ENCODE measurements at regions not wholly inside any gene's neighbourhood (a gene's known extent, or its start where the extent isn't known, plus 50 kb on each side); places are given as distances from the start of the nearest gene placed in this dataset.
A peak's percentile ranks its signal among the peaks of the same experiment; 100 is the strongest.

DNA sequence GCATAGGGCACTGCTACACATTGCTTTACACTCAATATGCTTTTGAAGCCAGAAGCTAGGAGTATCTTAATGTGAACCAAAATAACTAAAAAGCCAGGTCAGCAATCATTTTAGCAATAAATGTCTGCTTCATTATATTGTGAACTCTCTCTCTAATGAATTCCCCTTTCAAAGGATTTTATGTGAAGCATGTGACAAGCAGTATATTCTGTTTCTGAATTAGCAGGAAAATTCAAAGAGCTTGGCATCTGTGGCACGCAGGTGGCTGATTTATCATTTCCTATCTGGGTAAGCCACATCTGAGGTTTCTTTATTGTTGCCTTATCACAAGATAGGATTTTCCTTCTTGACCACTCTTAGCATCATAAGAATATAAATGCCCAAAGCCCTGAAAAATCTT lies 56.8 kb upstream of the KLF12 start:
- Histone ChIP-seq H3K27ac (ENCODE audit: low read length) (no peak overlapping the region), H3K9me3 (ENCODE audit: control insufficient read depth, insufficient read depth, low read depth, low read length) (no peaks in the 10 kb centered on the region), H3K27me3 (ENCODE audit: control insufficient read depth, insufficient read depth, low read length) (no peaks in the 10 kb centered on the region), H3K4me3 (ENCODE audit: low read depth in 2 of 2, low read length in 2 of 2) (no peak overlapping the region), H3K4me1 (ENCODE audit: control insufficient read depth, insufficient read depth, low read length) (no peaks in the 10 kb centered on the region), H3K36me3 (ENCODE audit: control insufficient read depth, insufficient read depth, low read length) (no peaks in the 10 kb centered on the region)
- ATAC-seq, result no peak
- no peak for TF ChIP-seq SIN3A (IDR thresholded peaks at IDR 0.05; ENCODE audit: borderline replicate concordance, insufficient read depth, low read depth, low read length)
- no peak for TF ChIP-seq TCF7L2 (IDR thresholded peaks at IDR 0.05; ENCODE audit: low read depth, low read length)
- TF ChIP-seq, protein P1, sequence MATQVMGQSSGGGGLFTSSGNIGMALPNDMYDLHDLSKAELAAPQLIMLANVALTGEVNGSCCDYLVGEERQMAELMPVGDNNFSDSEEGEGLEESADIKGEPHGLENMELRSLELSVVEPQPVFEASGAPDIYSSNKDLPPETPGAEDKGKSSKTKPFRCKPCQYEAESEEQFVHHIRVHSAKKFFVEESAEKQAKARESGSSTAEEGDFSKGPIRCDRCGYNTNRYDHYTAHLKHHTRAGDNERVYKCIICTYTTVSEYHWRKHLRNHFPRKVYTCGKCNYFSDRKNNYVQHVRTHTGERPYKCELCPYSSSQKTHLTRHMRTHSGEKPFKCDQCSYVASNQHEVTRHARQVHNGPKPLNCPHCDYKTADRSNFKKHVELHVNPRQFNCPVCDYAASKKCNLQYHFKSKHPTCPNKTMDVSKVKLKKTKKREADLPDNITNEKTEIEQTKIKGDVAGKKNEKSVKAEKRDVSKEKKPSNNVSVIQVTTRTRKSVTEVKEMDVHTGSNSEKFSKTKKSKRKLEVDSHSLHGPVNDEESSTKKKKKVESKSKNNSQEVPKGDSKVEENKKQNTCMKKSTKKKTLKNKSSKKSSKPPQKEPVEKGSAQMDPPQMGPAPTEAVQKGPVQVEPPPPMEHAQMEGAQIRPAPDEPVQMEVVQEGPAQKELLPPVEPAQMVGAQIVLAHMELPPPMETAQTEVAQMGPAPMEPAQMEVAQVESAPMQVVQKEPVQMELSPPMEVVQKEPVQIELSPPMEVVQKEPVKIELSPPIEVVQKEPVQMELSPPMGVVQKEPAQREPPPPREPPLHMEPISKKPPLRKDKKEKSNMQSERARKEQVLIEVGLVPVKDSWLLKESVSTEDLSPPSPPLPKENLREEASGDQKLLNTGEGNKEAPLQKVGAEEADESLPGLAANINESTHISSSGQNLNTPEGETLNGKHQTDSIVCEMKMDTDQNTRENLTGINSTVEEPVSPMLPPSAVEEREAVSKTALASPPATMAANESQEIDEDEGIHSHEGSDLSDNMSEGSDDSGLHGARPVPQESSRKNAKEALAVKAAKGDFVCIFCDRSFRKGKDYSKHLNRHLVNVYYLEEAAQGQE (IDR thresholded peaks at IDR 0.05; ENCODE audit: insufficient read depth in 1 of 2, low read depth in 2 of 2, low read length in 1 of 2), result no peak
- TF ChIP-seq, protein P2, sequence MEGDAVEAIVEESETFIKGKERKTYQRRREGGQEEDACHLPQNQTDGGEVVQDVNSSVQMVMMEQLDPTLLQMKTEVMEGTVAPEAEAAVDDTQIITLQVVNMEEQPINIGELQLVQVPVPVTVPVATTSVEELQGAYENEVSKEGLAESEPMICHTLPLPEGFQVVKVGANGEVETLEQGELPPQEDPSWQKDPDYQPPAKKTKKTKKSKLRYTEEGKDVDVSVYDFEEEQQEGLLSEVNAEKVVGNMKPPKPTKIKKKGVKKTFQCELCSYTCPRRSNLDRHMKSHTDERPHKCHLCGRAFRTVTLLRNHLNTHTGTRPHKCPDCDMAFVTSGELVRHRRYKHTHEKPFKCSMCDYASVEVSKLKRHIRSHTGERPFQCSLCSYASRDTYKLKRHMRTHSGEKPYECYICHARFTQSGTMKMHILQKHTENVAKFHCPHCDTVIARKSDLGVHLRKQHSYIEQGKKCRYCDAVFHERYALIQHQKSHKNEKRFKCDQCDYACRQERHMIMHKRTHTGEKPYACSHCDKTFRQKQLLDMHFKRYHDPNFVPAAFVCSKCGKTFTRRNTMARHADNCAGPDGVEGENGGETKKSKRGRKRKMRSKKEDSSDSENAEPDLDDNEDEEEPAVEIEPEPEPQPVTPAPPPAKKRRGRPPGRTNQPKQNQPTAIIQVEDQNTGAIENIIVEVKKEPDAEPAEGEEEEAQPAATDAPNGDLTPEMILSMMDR (IDR thresholded peaks at IDR 0.05), result no peak
- TF ChIP-seq POLR2AphosphoS5 (IDR thresholded peaks at IDR 0.05; ENCODE audit: low read depth, low read length), result no peak
- no peak for DNase-seq (ENCODE audit: low read depth, low spot score)
- in situ Hi-C loops (cut with HindIII; ENCODE audit: low pct_unique_long_range_greater_than_20kb, low sequenced_read_pairs) (no loop called here), intact Hi-C loops (cut with micrococcal nuclease; ENCODE audit: unreplicated experiment) (no loop called here)
- POLR2A ChIA-PET, result no interaction called here
- CTCF ChIA-PET, result no interaction called here
- BruUV-seq (replicated peaks), result no TSS peak

DNA sequence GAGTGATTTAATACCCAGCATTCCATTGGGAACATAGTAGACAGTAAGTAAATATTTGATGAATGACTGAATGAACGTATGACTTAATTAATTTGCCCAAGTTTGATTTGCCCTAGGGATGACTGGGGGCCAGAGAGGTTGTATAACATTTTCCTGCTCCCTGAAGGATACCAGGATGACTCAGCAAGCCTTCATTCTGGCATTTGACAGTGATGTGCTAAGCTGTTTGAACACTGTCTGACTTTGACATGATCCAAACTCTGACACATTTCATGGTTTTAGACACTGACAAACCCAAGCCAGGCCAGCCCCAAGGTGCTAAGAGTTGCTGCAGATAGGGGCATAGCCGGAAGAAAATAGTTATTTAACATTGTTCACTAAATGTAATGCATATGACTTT lies 53.4 kb upstream of the KLF12 start:
- no TSS peak for BruUV-seq (replicated peaks)
- no peak overlapping the region for H3K27ac ChIP-seq (ENCODE audit: low read length)
- no peak for TF ChIP-seq TCF7L2 (IDR thresholded peaks at IDR 0.05; ENCODE audit: low read depth, low read length)
- TF ChIP-seq, protein P1 (IDR thresholded peaks at IDR 0.05; ENCODE audit: insufficient read depth in 1 of 2, low read depth in 2 of 2, low read length in 1 of 2), result no peak
- no peak for TF ChIP-seq SIN3A (IDR thresholded peaks at IDR 0.05; ENCODE audit: borderline replicate concordance, insufficient read depth, low read depth, low read length)
- TF ChIP-seq POLR2AphosphoS5 (IDR thresholded peaks at IDR 0.05; ENCODE audit: low read depth, low read length), result no peak
- ATAC-seq, result no peak
- H3K27me3 ChIP-seq (ENCODE audit: control insufficient read depth, insufficient read depth, low read length), result no peaks in the 10 kb centered on the region
- ChIA-PET POLR2A (no interaction called here), CTCF (no interaction called here)
- H3K4me3 ChIP-seq (ENCODE audit: low read depth in 2 of 2, low read length in 2 of 2), result no peak overlapping the region
- peak; percentile 4 for DNase-seq (ENCODE audit: low read depth, low spot score)
- H3K36me3 ChIP-seq (ENCODE audit: control insufficient read depth, insufficient read depth, low read length), result no peaks in the 10 kb centered on the region
- in situ Hi-C loops (cut with HindIII; ENCODE audit: low pct_unique_long_range_greater_than_20kb, low sequenced_read_pairs), result no loop called here
- intact Hi-C loops (cut with micrococcal nuclease; ENCODE audit: unreplicated experiment), result no loop called here
- no peaks in the 10 kb centered on the region for H3K9me3 ChIP-seq (ENCODE audit: control insufficient read depth, insufficient read depth, low read depth, low read length)
- H3K4me1 ChIP-seq (ENCODE audit: control insufficient read depth, insufficient read depth, low read length), result no peaks in the 10 kb centered on the region

All from Panc1 (cell line).